Mononuclear cell (primary cell): ENCODE measurements at regions not wholly inside any gene's neighbourhood (a gene's known extent, or its start where the extent isn't known, plus 50 kb on each side); places are given as distances from the start of the nearest gene placed in this dataset.

Source experiments
- H3K27me3 ChIP-seq: 2 replicates; pipeline ENCODE4 v1.6.0; 2011; ENCODE audit warnings: low read length, control low read depth; ENCODE audit not compliant: insufficient read depth
- H3K4me1 ChIP-seq: 2 replicates; pipeline ENCODE4 v1.5.1; 2011; ENCODE audit warnings: mild to moderate bottlenecking, low read length, control low read depth; ENCODE audit not compliant: insufficient read depth
- H3K4me3 ChIP-seq: 2 replicates; pipeline ENCODE4 v1.5.1; 2011; ENCODE audit warnings: mild to moderate bottlenecking, low read length, moderate library complexity
- H3K9me3 ChIP-seq: 2 replicates; pipeline ENCODE4 v1.5.1; 2011; ENCODE audit warnings: low read depth, mild to moderate bottlenecking, control low read depth, low read length

GRCh38 chr15:93283854-93284253 lies 194.8 kb upstream of the RGMA start:
- no peaks in the 10 kb centered on the region for H3K9me3 ChIP-seq
- no peaks in the 10 kb centered on the region for H3K4me1 ChIP-seq
- H3K27me3 ChIP-seq = peaks cover 4% of the 10 kb centered on the region
- H3K4me3 ChIP-seq = no peak overlapping the region

- Histone ChIP-seq H3K4me3 (no peak overlapping the region), H3K4me1 (no peaks in the 10 kb centered on the region), H3K9me3 (no peaks in the 10 kb centered on the region), H3K27me3 (peaks cover 4% of the 10 kb centered on the region)
Observed at GRCh38 chr15:93282808-93283207, 193.8 kb upstream of the RGMA start.

GRCh38 chr15:93278783-93279182 lies 189.8 kb upstream of the RGMA start:
- Histone ChIP-seq H3K9me3 (no peaks in the 10 kb centered on the region), H3K4me1 (no peaks in the 10 kb centered on the region), H3K4me3 (no peak overlapping the region), H3K27me3 (peaks cover 4% of the 10 kb centered on the region)

GRCh38 chr15:93278006-93278405 lies 189.0 kb upstream of the RGMA start:
- H3K4me1 ChIP-seq = no peaks in the 10 kb centered on the region
- H3K27me3 ChIP-seq = peaks cover 4% of the 10 kb centered on the region
- no peak overlapping the region for H3K4me3 ChIP-seq
- H3K9me3 ChIP-seq = no peaks in the 10 kb centered on the region

GRCh38 chr15:93274257-93274656 lies 185.2 kb upstream of the RGMA start:
- Histone ChIP-seq H3K4me1 (no peaks in the 10 kb centered on the region), H3K9me3 (no peaks in the 10 kb centered on the region), H3K27me3 (no peaks in the 10 kb centered on the region), H3K4me3 (no peak overlapping the region)

GRCh38 chr15:93271871-93272270 lies 182.9 kb upstream of the RGMA start:
- H3K9me3 ChIP-seq = no peaks in the 10 kb centered on the region
- H3K4me3 ChIP-seq = no peak overlapping the region
- no peaks in the 10 kb centered on the region for H3K27me3 ChIP-seq
- no peaks in the 10 kb centered on the region for H3K4me1 ChIP-seq

- Histone ChIP-seq H3K9me3 (no peaks in the 10 kb centered on the region), H3K27me3 (no peaks in the 10 kb centered on the region), H3K4me3 (no peak overlapping the region), H3K4me1 (no peaks in the 10 kb centered on the region)
Observed at GRCh38 chr15:93270937-93271467, 182.0 kb upstream of the RGMA start.

GRCh38 chr15:93268066-93268465 lies 179.1 kb upstream of the RGMA start:
- Histone ChIP-seq H3K27me3 (no peaks in the 10 kb centered on the region), H3K9me3 (no peaks in the 10 kb centered on the region), H3K4me1 (no peaks in the 10 kb centered on the region), H3K4me3 (no peak overlapping the region)

GRCh38 chr15:93266291-93266690 lies 177.3 kb upstream of the RGMA start:
- H3K4me3 ChIP-seq = no peak overlapping the region
- H3K4me1 ChIP-seq = peaks cover 7% of the 10 kb centered on the region
- H3K27me3 ChIP-seq = no peaks in the 10 kb centered on the region
- no peaks in the 10 kb centered on the region for H3K9me3 ChIP-seq

- Histone ChIP-seq H3K27me3 (no peaks in the 10 kb centered on the region), H3K9me3 (no peaks in the 10 kb centered on the region), H3K4me1 (peaks cover 9% of the 10 kb centered on the region), H3K4me3 (no peak overlapping the region)
Observed at GRCh38 chr15:93265111-93265556, 176.1 kb upstream of the RGMA start.

- Histone ChIP-seq H3K9me3 (no peaks in the 10 kb centered on the region), H3K4me1 (peaks cover 26% of the 10 kb centered on the region), H3K27me3 (no peaks in the 10 kb centered on the region), H3K4me3 (no peak overlapping the region)
Observed at GRCh38 chr15:93261845-93262244, 172.8 kb upstream of the RGMA start.

- Histone ChIP-seq H3K4me1 (peaks cover 37% of the 10 kb centered on the region), H3K4me3 (no peak overlapping the region), H3K27me3 (no peaks in the 10 kb centered on the region), H3K9me3 (no peaks in the 10 kb centered on the region)
Observed at GRCh38 chr15:93257920-93258319, 168.9 kb upstream of the RGMA start.

- H3K4me1 ChIP-seq = peaks cover 61% of the 10 kb centered on the region
- no peaks in the 10 kb centered on the region for H3K9me3 ChIP-seq
- no peaks in the 10 kb centered on the region for H3K27me3 ChIP-seq
- no peak overlapping the region for H3K4me3 ChIP-seq
Observed at GRCh38 chr15:93253681-93254080, 164.7 kb upstream of the RGMA start.

GRCh38 chr15:93252780-93253179 lies 163.8 kb upstream of the RGMA start:
- Histone ChIP-seq H3K4me3 (no peak overlapping the region), H3K27me3 (no peaks in the 10 kb centered on the region), H3K4me1 (peaks cover 58% of the 10 kb centered on the region), H3K9me3 (no peaks in the 10 kb centered on the region)

GRCh38 chr15:93250950-93251349 lies 161.9 kb upstream of the RGMA start:
- no peak overlapping the region for H3K4me3 ChIP-seq
- no peaks in the 10 kb centered on the region for H3K9me3 ChIP-seq
- H3K27me3 ChIP-seq = no peaks in the 10 kb centered on the region
- peaks cover 73% of the 10 kb centered on the region for H3K4me1 ChIP-seq

- Histone ChIP-seq H3K4me1 (peaks cover 73% of the 10 kb centered on the region), H3K9me3 (no peaks in the 10 kb centered on the region), H3K4me3 (no peak overlapping the region), H3K27me3 (no peaks in the 10 kb centered on the region)
Observed at GRCh38 chr15:93250209-93250608, 161.2 kb upstream of the RGMA start.
